ENCODE measurements at regions not wholly inside any gene's neighbourhood (a gene's known extent, or its start where the extent isn't known, plus 50 kb on each side); places are given as distances from the start of the nearest gene placed in this dataset.

DNA sequence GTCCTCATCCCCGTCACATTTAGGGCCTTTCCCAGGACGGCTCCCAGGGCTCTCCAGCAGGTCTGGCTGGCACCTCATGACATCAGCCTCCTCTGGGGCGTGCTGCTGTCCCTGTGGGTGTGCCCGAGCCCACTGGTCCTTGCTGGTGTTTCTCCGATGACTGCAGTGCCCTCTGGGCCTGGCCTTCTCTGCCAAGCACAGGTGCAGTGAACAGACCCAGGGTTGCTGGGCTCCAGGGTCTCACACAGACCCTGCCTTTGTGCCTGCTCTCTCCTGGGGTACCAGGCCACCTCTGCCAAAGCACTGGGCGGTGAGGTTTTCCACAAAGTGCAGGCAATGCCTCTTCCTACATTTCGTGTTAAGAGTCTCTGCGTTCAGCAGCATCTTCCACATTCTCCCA lies 246.1 kb downstream of the ACKR3 start (continued):
- TF ChIP-seq RAD51 (IDR thresholded peaks at IDR 0.05; ENCODE audit: borderline replicate concordance, low read depth) (no peak), NR4A1 (CRISPR knock-in tag; IDR thresholded peaks at IDR 0.05) (no peak), NR4A1 (tag; IDR thresholded peaks at IDR 0.05) (no peak), ZNF224 (CRISPR knock-in tag; IDR thresholded peaks at IDR 0.05) (no peak)
- TF ChIP-seq, protein P1, sequence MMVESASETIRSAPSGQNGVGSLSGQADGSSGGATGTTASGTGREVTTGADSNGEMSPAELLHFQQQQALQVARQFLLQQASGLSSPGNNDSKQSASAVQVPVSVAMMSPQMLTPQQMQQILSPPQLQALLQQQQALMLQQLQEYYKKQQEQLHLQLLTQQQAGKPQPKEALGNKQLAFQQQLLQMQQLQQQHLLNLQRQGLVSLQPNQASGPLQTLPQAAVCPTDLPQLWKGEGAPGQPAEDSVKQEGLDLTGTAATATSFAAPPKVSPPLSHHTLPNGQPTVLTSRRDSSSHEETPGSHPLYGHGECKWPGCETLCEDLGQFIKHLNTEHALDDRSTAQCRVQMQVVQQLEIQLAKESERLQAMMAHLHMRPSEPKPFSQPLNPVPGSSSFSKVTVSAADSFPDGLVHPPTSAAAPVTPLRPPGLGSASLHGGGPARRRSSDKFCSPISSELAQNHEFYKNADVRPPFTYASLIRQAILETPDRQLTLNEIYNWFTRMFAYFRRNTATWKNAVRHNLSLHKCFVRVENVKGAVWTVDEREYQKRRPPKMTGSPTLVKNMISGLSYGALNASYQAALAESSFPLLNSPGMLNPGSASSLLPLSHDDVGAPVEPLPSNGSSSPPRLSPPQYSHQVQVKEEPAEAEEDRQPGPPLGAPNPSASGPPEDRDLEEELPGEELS (CRISPR knock-in tag; IDR thresholded peaks at IDR 0.05; ENCODE audit: borderline replicate concordance) = no peak
- TF ChIP-seq, protein P2, sequence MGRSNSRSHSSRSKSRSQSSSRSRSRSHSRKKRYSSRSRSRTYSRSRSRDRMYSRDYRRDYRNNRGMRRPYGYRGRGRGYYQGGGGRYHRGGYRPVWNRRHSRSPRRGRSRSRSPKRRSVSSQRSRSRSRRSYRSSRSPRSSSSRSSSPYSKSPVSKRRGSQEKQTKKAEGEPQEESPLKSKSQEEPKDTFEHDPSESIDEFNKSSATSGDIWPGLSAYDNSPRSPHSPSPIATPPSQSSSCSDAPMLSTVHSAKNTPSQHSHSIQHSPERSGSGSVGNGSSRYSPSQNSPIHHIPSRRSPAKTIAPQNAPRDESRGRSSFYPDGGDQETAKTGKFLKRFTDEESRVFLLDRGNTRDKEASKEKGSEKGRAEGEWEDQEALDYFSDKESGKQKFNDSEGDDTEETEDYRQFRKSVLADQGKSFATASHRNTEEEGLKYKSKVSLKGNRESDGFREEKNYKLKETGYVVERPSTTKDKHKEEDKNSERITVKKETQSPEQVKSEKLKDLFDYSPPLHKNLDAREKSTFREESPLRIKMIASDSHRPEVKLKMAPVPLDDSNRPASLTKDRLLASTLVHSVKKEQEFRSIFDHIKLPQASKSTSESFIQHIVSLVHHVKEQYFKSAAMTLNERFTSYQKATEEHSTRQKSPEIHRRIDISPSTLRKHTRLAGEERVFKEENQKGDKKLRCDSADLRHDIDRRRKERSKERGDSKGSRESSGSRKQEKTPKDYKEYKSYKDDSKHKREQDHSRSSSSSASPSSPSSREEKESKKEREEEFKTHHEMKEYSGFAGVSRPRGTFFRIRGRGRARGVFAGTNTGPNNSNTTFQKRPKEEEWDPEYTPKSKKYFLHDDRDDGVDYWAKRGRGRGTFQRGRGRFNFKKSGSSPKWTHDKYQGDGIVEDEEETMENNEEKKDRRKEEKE (IDR thresholded peaks at IDR 0.05; ENCODE audit: borderline replicate concordance in 1 of 2, control insufficient read depth in 1 of 2, low read depth in 2 of 2, low read length in 1 of 2) = no peak

Measured in K562 (cell line).